WTC11 (cell line): ENCODE measurements at regions not wholly inside any gene's neighbourhood (a gene's known extent, or its start where the extent isn't known, plus 50 kb on each side); places are given as distances from the start of the nearest gene placed in this dataset.
A peak's percentile ranks its signal among the peaks of the same experiment; 100 is the strongest.

Source experiments
- ATAC-seq: fragments of 200-7000 bp; cut with Tn5 transposase; 2 replicates; pipeline ENCODE4 v1.10.0; 2021; ENCODE audit warnings: mild to moderate bottlenecking, moderate library complexity
- CTCF ChIA-PET: fragments of 300-600 bp; sonication (Branson Sonifier 250); formaldehyde crosslinking; loops from one replicate; lab custom pipeline; 2021; ENCODE audit warnings: antibody characterized with exemption; lab: Charles Lee
- POLR2A ChIA-PET: fragments of 350-600 bp; sonication (Branson Sonifier 250); formaldehyde crosslinking; loops from one replicate; lab custom pipeline; 2021; ENCODE audit warnings: antibody characterized with exemption; lab: Charles Lee
- DNase-seq: peaks from one replicate; pipeline ENCODE4 v3.0.0; 2021; ENCODE audit warnings: low spot score
- H3K27ac Mint-ChIP-seq: 2 replicates; pipeline ENCODE4 v1.8.0; 2021; ENCODE audit warnings: mixed read lengths
- H3K27me3 Mint-ChIP-seq: 2 replicates; pipeline ENCODE4 v1.8.0; 2021; ENCODE audit warnings: low read depth, mild to moderate bottlenecking, moderate library complexity, mixed read lengths
- H3K36me3 Mint-ChIP-seq: 2 replicates; pipeline ENCODE4 v1.8.0; 2021; ENCODE audit warnings: mixed read lengths
- H3K4me1 Mint-ChIP-seq: 2 replicates; pipeline ENCODE4 v1.8.0; 2022; ENCODE audit warnings: mixed read lengths
- H3K4me3 Mint-ChIP-seq: 2 replicates; pipeline ENCODE4 v1.8.0; 2021; ENCODE audit warnings: mild to moderate bottlenecking, moderate library complexity, mixed read lengths
- H3K9me3 Mint-ChIP-seq: 2 replicates; pipeline ENCODE4 v1.8.0; 2021; ENCODE audit warnings: mixed read lengths
- ARID4B ChIP-seq: sonication (generic); formaldehyde crosslinking; IDR thresholded peaks from 2 replicates; pipeline ENCODE4 v1.8.0; 2023; ENCODE audit warnings: missing genetic modification reagents, mild to moderate bottlenecking, borderline replicate concordance
- ATF3 ChIP-seq: sonication (generic); formaldehyde crosslinking; conservative IDR thresholded peaks from 2 replicates; pipeline ENCODE4 v1.8.1; 2022; ENCODE audit warnings: mild to moderate bottlenecking, missing genetic modification reagents
- CDX4 ChIP-seq: fragments of 250-450 bp; sonication (Bioruptor Pico); IDR thresholded peaks from 2 replicates; pipeline ENCODE4 v1.9.0; 2021; ENCODE audit warnings: moderate library complexity, mild to moderate bottlenecking, inconsistent platforms, borderline replicate concordance
- CTCF ChIP-seq: fragments of 200-600 bp; IDR thresholded peaks from 2 replicates; pipeline ENCODE4 v1.8.0; 2022; ENCODE audit warnings: antibody characterized with exemption
- E2F4 ChIP-seq: sonication (generic); formaldehyde crosslinking; IDR thresholded peaks from 2 replicates; pipeline ENCODE4 v1.8.1; 2022; ENCODE audit warnings: low read depth, mild to moderate bottlenecking, moderate library complexity, missing genetic modification reagents, borderline replicate concordance
- ESRRA ChIP-seq: sonication (generic); formaldehyde crosslinking; IDR thresholded peaks from 2 replicates; pipeline ENCODE4 v1.8.1; 2022; ENCODE audit warnings: mild to moderate bottlenecking, missing genetic modification reagents, borderline replicate concordance
- GABPB1 ChIP-seq: sonication (generic); formaldehyde crosslinking; IDR thresholded peaks from 2 replicates; pipeline ENCODE4 v1.8.1; 2023; ENCODE audit warnings: mild to moderate bottlenecking, missing genetic modification reagents
- GTF2I ChIP-seq: fragments of 250-450 bp; sonication (Bioruptor Pico); conservative IDR thresholded peaks from 2 replicates; pipeline ENCODE4 v1.4.0; 2021; ENCODE audit warnings: mild to moderate bottlenecking
- MXD4 ChIP-seq: fragments of 250-450 bp; sonication (Bioruptor Pico); IDR thresholded peaks from 2 replicates; pipeline ENCODE4 v1.8.0; 2021; ENCODE audit warnings: mild to moderate bottlenecking, moderate library complexity, borderline replicate concordance
- NFE2L1 ChIP-seq: sonication (generic); formaldehyde crosslinking; IDR thresholded peaks from 2 replicates; pipeline ENCODE4 v1.8.1; 2023; ENCODE audit warnings: missing genetic modification reagents
- OVOL2 ChIP-seq: fragments of 250-450 bp; sonication (Bioruptor Pico); IDR thresholded peaks from 2 replicates; pipeline ENCODE4 v1.9.0; 2021; ENCODE audit warnings: mild to moderate bottlenecking, borderline replicate concordance
- STAT6 ChIP-seq: sonication (generic); formaldehyde crosslinking; conservative IDR thresholded peaks from 2 replicates; pipeline ENCODE4 v1.8.1; 2023; ENCODE audit warnings: mild to moderate bottlenecking, low read depth, missing genetic modification reagents, moderate library complexity
- TEAD4 ChIP-seq: sonication (generic); formaldehyde crosslinking; IDR thresholded peaks from 2 replicates; pipeline ENCODE4 v1.8.0; 2022; ENCODE audit warnings: mild to moderate bottlenecking, missing genetic modification reagents
- TP53 ChIP-seq: sonication (generic); formaldehyde crosslinking; IDR thresholded peaks from 2 replicates; pipeline ENCODE4 v1.8.1; 2023; ENCODE audit warnings: mild to moderate bottlenecking, missing genetic modification reagents
- USF2 ChIP-seq: sonication (generic); formaldehyde crosslinking; IDR thresholded peaks from 2 replicates; pipeline ENCODE4 v1.8.1; 2023; ENCODE audit warnings: mild to moderate bottlenecking, missing genetic modification reagents, moderate library complexity
- ZNF532 ChIP-seq: fragments of 250-450 bp; sonication (Bioruptor Pico); IDR thresholded peaks from 2 replicates; pipeline ENCODE4 v1.9.0; 2021; ENCODE audit warnings: mild to moderate bottlenecking, borderline replicate concordance

GRCh38 chr9:73441890-73442818 lies 290.5 kb downstream of the ANXA1 start:
- Mint-ChIP-seq H3K9me3 (no peaks in the 10 kb centered on the region), H3K4me1 (peaks cover 31% of the 10 kb centered on the region)

GRCh38 chr9:73444821-73445220 lies 293.2 kb downstream of the ANXA1 start:
- Mint-ChIP-seq H3K4me3 (no peak overlapping the region), H3K9me3 (no peaks in the 10 kb centered on the region), H3K36me3 (no peaks in the 10 kb centered on the region), H3K4me1 (peaks cover 29% of the 10 kb centered on the region), H3K27me3 (no peaks in the 10 kb centered on the region), H3K27ac (no peak overlapping the region)
- ATAC-seq (no peak), DNase-seq (no peak)
- ChIA-PET POLR2A (no interaction called here), CTCF (no interaction called here)
- TF ChIP-seq ATF3 (CRISPR knock-in tag) (no peak), E2F4 (CRISPR knock-in tag) (no peak), CDX4 (CRISPR knock-in tag) (no peak), ZNF532 (CRISPR knock-in tag) (no peak), ESRRA (no peak), NFE2L1 (CRISPR knock-in tag) (no peak), TP53 (no peak), GTF2I (CRISPR knock-in tag) (no peak), CTCF (no peak), STAT6 (CRISPR knock-in tag) (no peak), TEAD4 (CRISPR knock-in tag) (no peak), ARID4B (no peak), OVOL2 (CRISPR knock-in tag) (no peak)

More at GRCh38 chr9:73441890-73442818, 290.5 kb downstream of the ANXA1 start:
- Mint-ChIP-seq H3K36me3 (no peaks in the 10 kb centered on the region), H3K27ac (peak overlapping the region; percentile 85), H3K4me3 (no peak overlapping the region)
- ATAC-seq, result peak; percentile 99
- CTCF ChIA-PET, result no interaction called here
- no peak for TF ChIP-seq MXD4 (CRISPR knock-in tag)
- TF ChIP-seq USF2 (CRISPR knock-in tag), result no peak
- TF ChIP-seq GABPB1 (CRISPR knock-in tag), result no peak
- TF ChIP-seq, all 79 proteins: peak for 0
- POLR2A ChIA-PET, result no interaction called here
- DNase-seq, result no peak
- H3K27me3 Mint-ChIP-seq, result no peaks in the 10 kb centered on the region
